ENCODE measurements at regions not wholly inside any gene's neighbourhood (a gene's known extent, or its start where the extent isn't known, plus 50 kb on each side); places are given as distances from the start of the nearest gene placed in this dataset.
"Not testable (repeated sequence)": the region's sequence is repeated elsewhere in the genome, so short reads cannot be mapped to it uniquely, and the experiment has no call there.

GRCh38 chr21:14753466-14754258 lies 207.5 kb upstream of the SAMSN1 start:
- no peak for DNase-seq

DNA sequence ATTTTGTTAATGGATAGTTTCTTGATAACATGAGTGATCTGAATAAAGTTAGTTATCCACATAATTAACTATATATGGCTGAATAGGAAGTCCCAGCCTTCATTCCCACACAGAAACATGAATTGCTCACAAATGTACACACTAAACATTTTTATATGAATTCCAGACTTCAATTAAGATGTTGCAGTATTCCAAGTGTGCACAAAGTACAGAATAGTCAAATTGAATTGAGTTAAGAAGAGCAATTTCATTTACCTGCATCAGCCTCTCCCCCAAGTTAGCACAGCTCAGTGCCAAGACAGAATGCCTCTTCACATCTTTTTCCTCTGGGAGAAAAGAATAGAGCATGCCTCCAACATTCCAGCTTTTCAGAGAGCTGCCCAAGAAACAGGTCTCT lies 207.0 kb upstream of the SAMSN1 start:
- no peak for DNase-seq

GRCh38 chr21:14752345-14752909 lies 206.3 kb upstream of the SAMSN1 start:
- no peak for DNase-seq

DNA sequence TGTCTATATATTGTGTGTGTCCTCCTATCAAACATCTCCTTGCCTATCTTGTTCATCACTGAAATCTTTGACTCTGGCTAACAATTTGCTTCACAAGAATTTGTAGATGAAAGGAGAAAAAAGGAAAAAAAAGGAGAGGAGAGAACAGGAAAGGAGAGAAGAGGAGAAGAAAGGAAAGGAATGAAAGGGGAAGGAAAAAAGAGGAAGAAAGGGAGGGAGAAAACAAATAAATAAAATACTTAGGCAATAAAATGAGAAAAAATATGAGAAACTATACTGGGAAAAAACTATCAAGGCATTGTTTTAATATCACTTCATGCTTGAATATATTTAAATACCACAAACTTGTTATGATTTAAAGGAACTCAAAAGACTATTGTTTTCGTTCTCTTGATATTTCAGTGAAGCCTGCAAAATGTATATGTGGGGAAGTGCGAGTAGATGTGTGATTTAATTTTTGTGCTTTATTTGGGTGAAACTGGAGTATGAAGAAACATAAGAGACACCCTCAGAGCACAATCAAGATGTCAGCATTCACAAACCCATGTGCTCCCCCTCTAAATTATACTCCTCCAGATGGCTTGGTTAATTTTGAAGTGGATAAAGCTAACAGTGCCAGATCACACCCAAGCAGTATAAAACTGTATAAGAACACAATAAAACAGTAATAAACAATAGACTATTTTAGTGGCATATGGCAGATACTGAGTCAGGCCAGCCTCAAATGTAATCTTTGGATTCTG lies 205.7 kb upstream of the SAMSN1 start:
- no peak for DNase-seq

DNA sequence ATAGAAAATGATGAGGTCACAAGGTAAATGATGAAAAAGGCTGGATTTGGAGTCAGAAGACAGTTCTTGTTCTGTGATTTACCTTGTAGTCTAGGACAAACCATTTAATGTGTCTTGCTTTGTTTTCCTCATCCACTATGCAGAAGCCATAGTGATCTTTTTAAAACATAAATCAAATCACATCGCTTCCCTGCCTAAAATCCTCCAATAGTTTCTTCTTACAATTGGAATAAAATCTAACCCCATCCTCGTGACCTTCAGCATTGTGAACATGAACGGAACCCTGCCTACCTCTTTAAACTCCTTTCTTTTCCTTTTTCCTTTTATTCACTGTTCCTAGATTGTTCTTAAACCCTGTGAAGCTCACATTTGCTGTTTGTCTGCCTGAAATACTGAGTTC lies 204.9 kb upstream of the SAMSN1 start:
- no peak for DNase-seq

GRCh38 chr21:14750041-14750440 lies 203.9 kb upstream of the SAMSN1 start:
- no peak for DNase-seq

DNA sequence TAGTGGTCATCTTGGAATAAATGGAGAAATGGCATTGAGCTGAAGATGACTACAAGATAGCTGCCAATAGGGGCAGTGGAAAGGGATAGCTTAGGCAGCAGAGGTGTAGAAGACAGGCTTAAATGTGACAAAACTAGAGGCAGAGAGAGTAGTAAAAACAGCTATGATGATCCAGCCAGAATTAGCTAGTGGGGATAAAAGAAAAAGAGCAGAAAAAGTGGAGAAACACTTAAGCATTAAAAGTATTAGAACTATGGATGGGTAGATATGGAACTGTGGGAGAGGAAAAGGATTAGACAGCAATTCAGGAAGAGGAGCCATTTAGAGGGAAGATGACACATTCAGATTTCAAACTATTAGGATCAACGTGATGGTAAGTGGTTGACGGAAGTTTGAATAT lies 202.5 kb upstream of the SAMSN1 start:
- no peak for DNase-seq

DNA sequence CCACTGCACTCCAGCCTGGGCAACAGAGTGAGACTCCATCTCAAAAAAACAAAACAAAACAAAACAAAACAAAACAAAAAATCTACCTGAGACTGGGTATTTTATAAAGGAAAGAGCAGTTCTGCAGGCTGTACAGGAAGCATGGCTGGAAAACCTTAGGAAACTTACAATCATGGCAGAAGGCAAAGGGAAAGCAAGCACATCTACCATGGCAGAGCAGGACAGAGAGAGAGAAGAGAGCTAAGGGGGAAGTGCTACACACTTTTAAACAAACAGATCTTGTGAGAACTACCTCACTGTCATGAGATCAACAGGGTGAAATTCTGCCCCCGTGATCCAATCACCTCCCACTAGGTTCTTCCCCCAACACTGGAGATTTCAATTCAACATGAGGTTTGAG lies 198.3 kb upstream of the SAMSN1 start:
- DNase-seq: no peak

- DNase-seq: no peak
Measured at GRCh38 chr21:14742119-14742518, 196.0 kb upstream of the SAMSN1 start.

- DNase-seq: no peak
Measured at GRCh38 chr21:14741256-14741655, 195.1 kb upstream of the SAMSN1 start.

DNA sequence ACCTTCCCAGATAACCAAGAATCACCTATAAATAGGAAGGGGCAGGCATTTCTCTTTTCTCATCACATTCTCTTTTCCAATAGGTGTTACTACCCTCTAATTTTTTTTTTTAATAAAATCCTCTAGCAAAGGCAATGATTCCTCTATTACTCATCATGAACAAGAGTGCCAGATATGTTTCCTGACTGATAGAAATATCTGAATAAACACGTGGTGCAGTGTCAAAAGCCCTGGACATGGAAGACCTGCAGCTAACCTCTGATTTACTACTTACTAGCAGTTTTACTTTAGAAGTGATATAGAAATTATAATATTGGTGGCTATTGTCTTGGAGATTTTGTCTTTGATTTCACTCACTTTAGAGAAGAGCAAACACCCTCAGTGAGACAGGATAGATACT lies 194.6 kb upstream of the SAMSN1 start:
- DNase-seq: no peak

- no peak for DNase-seq
Measured at GRCh38 chr21:14740116-14740515, 194.0 kb upstream of the SAMSN1 start.

DNA sequence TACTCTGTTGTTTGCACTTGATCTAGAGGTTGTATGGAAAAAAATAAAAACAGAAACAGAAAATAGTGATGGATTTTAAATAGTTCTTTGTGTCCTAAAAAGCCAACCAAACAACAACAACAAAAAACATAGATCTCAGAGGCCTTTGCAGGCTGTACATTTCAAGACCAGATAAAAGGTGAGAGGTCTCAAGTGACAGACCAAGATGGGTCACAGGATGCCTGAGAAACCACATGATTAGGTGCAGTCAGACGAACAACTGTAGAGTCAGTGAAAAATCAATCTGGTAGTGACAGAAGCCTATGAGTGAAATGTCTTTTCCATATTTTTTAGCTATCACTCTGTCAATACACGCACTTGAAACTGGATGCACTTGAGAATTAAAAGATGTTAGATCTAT lies 193.5 kb upstream of the SAMSN1 start:
- no peak for DNase-seq

DNA sequence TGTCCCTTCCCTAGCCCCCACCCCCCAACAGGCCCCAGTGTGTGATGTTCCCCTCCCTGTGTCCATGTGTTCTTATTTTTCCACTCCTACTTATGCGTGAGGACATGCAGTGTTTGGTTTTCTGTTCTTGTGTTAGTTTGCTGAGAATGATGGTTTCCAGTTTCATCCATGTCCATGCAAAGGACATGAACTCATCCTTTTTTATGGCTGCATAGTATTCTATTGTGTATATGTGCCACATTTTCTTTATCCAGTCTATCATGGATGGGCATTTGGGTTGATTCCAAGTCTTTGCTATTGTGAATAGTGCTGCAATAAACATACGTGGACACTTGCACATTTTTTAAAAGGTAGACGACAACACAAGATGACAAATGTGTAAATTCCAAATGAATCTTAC lies 192.5 kb upstream of the SAMSN1 start:
- not testable (repeated sequence) for DNase-seq

GRCh38 chr21:14737922-14738321 lies 191.8 kb upstream of the SAMSN1 start:
- peak; percentile 28 for DNase-seq

DNA sequence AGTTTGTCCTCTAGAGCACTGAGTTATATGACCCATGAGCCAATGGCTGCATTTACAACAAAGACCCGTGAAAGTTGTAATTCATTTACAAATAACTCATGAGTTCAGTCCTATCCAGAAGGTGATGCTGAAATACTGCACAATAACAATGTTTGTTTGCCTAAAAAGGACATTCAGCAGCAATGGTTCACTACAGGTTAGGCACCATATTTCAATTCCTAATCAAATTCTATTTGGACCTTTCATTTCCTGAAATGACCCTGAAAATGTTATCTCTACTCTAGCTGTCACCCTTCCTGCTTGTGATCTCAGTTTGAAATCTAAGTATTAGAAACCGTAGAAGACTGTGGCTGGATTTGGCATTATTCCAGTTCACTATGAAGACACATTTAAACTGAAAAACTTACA lies 191.2 kb upstream of the SAMSN1 start:
- DNase-seq: no peak

DNA sequence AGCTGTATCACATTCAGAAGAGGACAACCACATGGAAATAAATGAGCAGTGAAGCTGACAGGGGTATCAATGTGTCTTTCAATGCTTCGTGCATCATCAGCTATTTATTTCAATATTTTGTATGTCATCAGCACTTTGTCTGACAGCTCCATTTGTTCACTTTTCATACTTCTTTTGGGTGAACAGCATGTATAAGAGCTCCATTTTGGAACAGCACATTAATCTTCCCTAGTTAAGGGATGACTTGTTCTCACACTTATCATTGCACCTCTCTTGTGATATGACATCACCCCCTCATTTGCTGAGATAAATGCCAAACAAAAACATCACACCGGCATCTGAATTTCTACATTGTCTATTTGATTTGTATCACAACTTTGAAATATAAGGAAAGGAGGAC lies 190.6 kb upstream of the SAMSN1 start:
- DNase-seq: no peak

DNA sequence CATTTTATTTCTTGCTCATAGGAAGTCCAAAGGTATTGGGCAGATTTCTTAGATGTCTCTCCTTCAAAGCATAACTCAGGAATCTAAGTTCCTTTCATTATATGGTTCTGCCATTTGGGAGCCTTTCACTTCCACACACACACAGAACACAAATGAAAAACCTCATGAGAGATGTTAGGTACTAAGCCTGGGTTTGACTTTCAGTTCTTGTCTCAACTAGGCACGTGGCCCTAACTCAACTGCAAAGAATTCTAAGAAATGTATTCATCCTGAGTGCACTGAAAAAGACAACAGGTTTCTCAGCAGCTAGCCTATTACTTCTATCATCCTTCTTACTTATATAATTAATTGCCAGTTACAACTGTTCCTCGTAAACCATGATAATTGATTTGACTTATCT lies 190.0 kb upstream of the SAMSN1 start:
- DNase-seq: no peak

DNA sequence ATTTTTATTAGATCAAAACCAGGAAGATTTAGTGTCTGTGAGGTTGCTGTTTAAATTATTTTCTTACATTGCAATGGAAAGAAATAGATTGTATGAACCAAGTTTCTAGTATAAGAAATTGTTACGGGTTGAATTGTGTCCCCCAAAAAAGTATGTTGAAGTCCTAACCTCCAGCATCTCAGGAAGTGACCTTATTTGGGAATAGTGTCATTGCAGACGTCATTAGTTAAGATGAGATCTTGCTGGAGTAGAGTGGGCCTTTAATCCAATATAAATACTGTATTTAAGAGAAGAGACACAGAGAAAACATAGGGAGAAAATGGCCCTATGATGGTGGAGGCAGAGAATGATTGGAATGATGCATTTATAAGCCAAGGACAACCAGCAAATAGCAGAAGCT lies 188.7 kb upstream of the SAMSN1 start:
- no peak for DNase-seq

DNA sequence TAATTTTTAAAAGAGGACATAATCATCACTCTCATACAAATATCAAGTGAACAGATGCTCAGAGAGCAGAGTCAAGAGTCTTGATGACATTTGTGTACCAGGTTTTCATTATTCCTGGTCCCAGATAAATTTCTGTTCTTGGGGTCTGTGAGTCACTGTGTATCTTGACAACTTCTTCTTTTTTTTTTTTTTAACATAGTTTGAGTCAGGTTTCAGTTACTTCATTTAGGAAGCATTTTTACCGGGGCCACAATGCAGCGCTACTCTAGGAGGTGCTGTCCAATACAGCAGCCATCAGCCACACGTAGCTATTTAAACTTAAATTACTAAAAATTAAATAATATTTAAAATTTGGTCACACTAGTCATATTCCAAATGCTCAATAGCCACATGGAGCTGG lies 188.1 kb upstream of the SAMSN1 start:
- no peak for DNase-seq

DNA sequence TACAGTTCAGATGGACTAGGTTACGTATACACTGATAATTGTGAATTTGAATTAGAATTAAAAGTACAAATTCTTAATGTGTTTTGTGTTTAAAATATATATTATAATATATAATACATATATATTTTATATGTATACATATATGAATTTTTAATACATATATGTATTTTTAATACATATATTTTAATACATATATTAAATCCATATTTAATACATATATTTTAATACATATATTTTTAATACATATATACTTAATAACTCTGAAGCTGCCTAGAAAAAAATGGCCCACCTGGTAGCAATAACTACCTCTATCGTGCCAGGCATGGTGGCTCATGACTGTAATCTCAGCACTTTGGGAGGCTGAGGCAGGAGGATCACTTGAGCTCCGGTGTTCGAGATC lies 179.1 kb upstream of the SAMSN1 start:
- no peak for DNase-seq

GRCh38 chr21:14722841-14723483 lies 176.8 kb upstream of the SAMSN1 start:
- no peak for DNase-seq

GRCh38 chr21:14720237-14720636 lies 174.1 kb upstream of the SAMSN1 start:
- DNase-seq: no peak

DNA sequence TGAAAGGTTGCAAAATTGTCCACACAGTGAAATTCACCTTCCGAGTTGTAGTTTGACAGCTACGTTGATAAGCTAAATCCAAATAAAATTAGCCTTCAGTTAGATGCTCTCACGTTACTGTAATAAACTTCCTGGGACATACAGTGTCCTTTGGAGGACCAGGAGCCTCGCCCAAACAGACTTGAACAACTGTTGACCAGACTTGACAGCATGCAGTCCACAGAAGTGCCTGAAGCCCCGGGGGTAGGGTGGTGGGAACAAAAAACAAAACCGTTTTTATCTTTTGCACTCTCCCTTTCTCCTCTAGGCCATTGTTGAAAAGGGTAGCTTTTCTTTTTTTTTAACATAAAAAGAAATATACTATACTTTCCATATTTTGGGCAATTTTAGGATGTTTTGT lies 172.8 kb upstream of the SAMSN1 start:
- no peak for DNase-seq
